Mucosa of descending colon (tissue), 3 donors: ENCODE measurements at regions not wholly inside any gene's neighbourhood (a gene's known extent, or its start where the extent isn't known, plus 50 kb on each side); places are given as distances from the start of the nearest gene placed in this dataset.

Experiments used
- ATAC-seq: fragments of 200-7000 bp; cut with Tn5 transposase; one replicate; pipeline ENCODE4 v1.9.1; 2020; ENCODE audit warnings: mild to moderate bottlenecking, moderate library complexity
- DNase-seq, 3 donors: peaks; one replicate each; pipeline ENCODE4 v3.0.0-alpha.2; 2020
- H3K36me3 ChIP-seq: fragments of 200-600 bp; one replicate; pipeline ENCODE4 v1.8.0; 2021; ENCODE audit warnings: low read depth, mild to moderate bottlenecking
- H3K4me1 ChIP-seq: fragments of 200-600 bp; one replicate; pipeline ENCODE4 v1.8.0; 2021; ENCODE audit warnings: low read depth, mild to moderate bottlenecking
- H3K4me3 ChIP-seq: fragments of 200-600 bp; one replicate; pipeline ENCODE4 v1.8.0; 2021; ENCODE audit warnings: mild to moderate bottlenecking
- H3K9me3 ChIP-seq: fragments of 200-600 bp; one replicate; pipeline ENCODE4 v1.8.0; 2021; ENCODE audit warnings: mild to moderate bottlenecking
- CTCF ChIP-seq: fragments of 200-600 bp; IDR thresholded peaks from one replicate; pipeline ENCODE4 v1.8.0; 2022; ENCODE audit warnings: antibody characterized with exemption, mild to moderate bottlenecking
- intact Hi-C, 2 donors: fragments of 100-400 bp; cut with DNase I in 1 of 2; cut with micrococcal nuclease in 1 of 2; formaldehyde crosslinking; loops; one replicate each; pipeline versions ENCODE4 v1.11.0 to v1.11.1; 2022; cut with DNase I, micrococcal nuclease
- donor health status: DM: no; HTN: no; CAD: no; lungs with moderate emphysema.
- donor health status: DM: no; HTN: no; CAD: no.
- donor health status: DM: no; HTN: yes; CAD: no.

- H3K36me3 ChIP-seq, result no peaks in the 10 kb centered on the region
- H3K4me1 ChIP-seq, result no peaks in the 10 kb centered on the region
- no peak overlapping the region for H3K4me3 ChIP-seq
- intact Hi-C loops, result no loop called here
- DNase-seq, result no peak
- no peak for TF ChIP-seq CTCF
- no peaks in the 10 kb centered on the region for H3K9me3 ChIP-seq
- no peak for ATAC-seq
Measured at GRCh38 chr6:90450268-90450953, 136.5 kb downstream of the MAP3K7 start.

- DNase-seq, result no peak
- Histone ChIP-seq H3K9me3 (no peaks in the 10 kb centered on the region), H3K36me3 (no peaks in the 10 kb centered on the region), H3K4me3 (no peak overlapping the region), H3K4me1 (no peaks in the 10 kb centered on the region)
- no peak for TF ChIP-seq CTCF
- intact Hi-C loops, result no loop called here
- ATAC-seq, result no peak
Measured at GRCh38 chr6:90449311-90449710, 137.6 kb downstream of the MAP3K7 start.

DNA sequence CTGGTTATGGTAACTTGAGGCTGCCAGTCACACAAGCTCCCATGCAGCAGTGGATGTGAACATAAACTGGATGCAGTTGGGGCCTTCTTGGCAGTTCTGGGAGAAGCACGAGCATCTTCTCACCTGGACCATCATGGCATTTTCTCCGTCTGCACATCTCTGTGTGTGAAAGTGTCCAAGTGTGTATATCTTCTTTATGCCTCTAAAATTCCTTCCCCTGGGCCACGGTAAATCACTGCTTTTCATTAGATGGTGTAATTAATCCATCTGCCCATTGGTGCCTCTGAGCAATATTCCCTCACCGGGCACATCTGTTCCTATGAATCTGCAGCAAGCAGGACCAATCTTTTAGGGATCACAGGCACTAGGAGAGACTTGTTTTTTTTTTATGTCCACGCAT lies 138.0 kb downstream of the MAP3K7 start:
- no peak for ATAC-seq
- H3K36me3 ChIP-seq, result no peaks in the 10 kb centered on the region
- H3K9me3 ChIP-seq, result no peaks in the 10 kb centered on the region
- DNase-seq, result no peak
- H3K4me1 ChIP-seq, result no peaks in the 10 kb centered on the region
- intact Hi-C loops, result no loop called here
- TF ChIP-seq CTCF, result no peak
- H3K4me3 ChIP-seq, result no peak overlapping the region

DNA sequence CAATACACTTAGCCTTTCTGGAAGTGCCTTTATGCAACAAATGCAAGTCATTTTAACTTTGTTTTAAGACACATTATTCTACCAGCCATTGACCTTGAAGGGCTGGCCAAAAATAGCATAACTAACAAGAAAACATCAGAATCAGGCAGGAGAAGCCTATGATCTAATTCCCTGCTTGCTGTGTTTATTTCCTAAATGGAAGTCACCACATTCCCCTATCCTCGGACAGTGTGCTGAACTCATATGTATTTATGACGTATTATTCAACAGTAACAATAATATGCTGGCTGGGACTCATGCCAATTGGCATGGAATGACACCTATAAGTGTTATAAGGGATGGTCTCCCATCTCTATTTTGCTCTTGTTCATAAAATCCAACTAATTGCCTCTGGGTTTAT lies 140.7 kb downstream of the MAP3K7 start:
- no peak for TF ChIP-seq CTCF
- no peak for ATAC-seq
- no peaks in the 10 kb centered on the region for H3K4me1 ChIP-seq

GRCh38 chr6:90445533-90446108 lies 141.3 kb downstream of the MAP3K7 start:
- H3K4me3 ChIP-seq, result no peak overlapping the region
- ATAC-seq (no peak), DNase-seq (no peak)
- no peaks in the 10 kb centered on the region for H3K4me1 ChIP-seq
- H3K36me3 ChIP-seq, result no peaks in the 10 kb centered on the region
- no peak for TF ChIP-seq CTCF
- no peaks in the 10 kb centered on the region for H3K9me3 ChIP-seq
- intact Hi-C loops, result no loop called here

More for the DNA sequence above, 140.7 kb downstream of the MAP3K7 start:
- Histone ChIP-seq H3K36me3 (no peaks in the 10 kb centered on the region), H3K9me3 (no peaks in the 10 kb centered on the region), H3K4me3 (no peak overlapping the region)
- intact Hi-C loops, result no loop called here
- no peak for DNase-seq
